ENCODE measurements at regions not wholly inside any gene's neighbourhood (a gene's known extent, or its start where the extent isn't known, plus 50 kb on each side); places are given as distances from the start of the nearest gene placed in this dataset.

- TF ChIP-seq CTCF (IDR thresholded peaks at IDR 0.05) (peak in 5 of 7 experiments; percentile 10 to 28 (median 17)), POLR2A (IDR thresholded peaks at IDR 0.05) (no peak)
Measured at GRCh38 chr14:106691601-106692291, 1165.4 kb downstream of the TMEM121 start.

Data from body of pancreas (tissue), 4 donors.